A673 (cell line): ENCODE measurements at regions not wholly inside any gene's neighbourhood (a gene's known extent, or its start where the extent isn't known, plus 50 kb on each side); places are given as distances from the start of the nearest gene placed in this dataset.

ENCODE experiments used
- CTCF ChIP-seq: fragments of 300-800, 200-600 bp; sonication (generic); conservative IDR thresholded peaks from 2 replicates; pipeline ENCODE4 v1.5.1; 2017; ENCODE audit warnings: low read depth, mild to moderate bottlenecking, antibody characterized with exemption, low read length, moderate library complexity, mixed read lengths
- EZH2 ChIP-seq: fragments of 200-600 bp; sonication (generic); IDR thresholded peaks from 2 replicates; pipeline ENCODE4 v1.6.1; 2017; ENCODE audit warnings: borderline replicate concordance, low read depth, mild to moderate bottlenecking, mixed read lengths, antibody characterized with exemption, low read length; ENCODE audit not compliant: poor library complexity, severe bottlenecking

GRCh38 chr4:23058165-23058776, 365.5 kb downstream of the GBA3 start:
- TF ChIP-seq CTCF (no peak), EZH2 (no peak)
